ENCODE measurements at regions not wholly inside any gene's neighbourhood (a gene's known extent, or its start where the extent isn't known, plus 50 kb on each side); places are given as distances from the start of the nearest gene placed in this dataset.

DNA sequence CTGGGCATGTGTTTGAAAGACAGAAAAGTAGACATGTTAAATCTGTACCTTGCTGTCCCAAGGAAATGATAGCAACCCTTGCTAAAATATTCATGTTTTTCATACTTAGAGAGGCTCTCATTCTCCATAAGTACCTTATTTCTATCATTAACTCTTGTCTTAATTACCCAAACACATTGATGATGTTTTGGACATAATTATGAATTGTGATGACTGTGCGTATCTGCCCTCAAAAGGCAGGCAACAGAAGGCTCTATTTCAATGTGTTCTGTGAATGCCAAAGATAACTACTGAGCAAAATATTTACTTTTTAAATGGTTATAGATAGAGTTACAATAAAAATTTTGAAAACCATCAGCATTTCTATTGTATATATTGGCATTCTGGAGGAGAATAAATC lies 1263.8 kb downstream of the ZPLD1 start:
- TF ChIP-seq, protein P1, sequence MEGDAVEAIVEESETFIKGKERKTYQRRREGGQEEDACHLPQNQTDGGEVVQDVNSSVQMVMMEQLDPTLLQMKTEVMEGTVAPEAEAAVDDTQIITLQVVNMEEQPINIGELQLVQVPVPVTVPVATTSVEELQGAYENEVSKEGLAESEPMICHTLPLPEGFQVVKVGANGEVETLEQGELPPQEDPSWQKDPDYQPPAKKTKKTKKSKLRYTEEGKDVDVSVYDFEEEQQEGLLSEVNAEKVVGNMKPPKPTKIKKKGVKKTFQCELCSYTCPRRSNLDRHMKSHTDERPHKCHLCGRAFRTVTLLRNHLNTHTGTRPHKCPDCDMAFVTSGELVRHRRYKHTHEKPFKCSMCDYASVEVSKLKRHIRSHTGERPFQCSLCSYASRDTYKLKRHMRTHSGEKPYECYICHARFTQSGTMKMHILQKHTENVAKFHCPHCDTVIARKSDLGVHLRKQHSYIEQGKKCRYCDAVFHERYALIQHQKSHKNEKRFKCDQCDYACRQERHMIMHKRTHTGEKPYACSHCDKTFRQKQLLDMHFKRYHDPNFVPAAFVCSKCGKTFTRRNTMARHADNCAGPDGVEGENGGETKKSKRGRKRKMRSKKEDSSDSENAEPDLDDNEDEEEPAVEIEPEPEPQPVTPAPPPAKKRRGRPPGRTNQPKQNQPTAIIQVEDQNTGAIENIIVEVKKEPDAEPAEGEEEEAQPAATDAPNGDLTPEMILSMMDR (IDR thresholded peaks at IDR 0.05; ENCODE audit: poor library complexity): no peak
- TF ChIP-seq EZH2 (IDR thresholded peaks at IDR 0.05; ENCODE audit: borderline replicate concordance) (no peak), EZH2phosphoT487 (IDR thresholded peaks at IDR 0.05; ENCODE audit: low read depth, severe bottlenecking, unreplicated experiment) (no peak)
